ENCODE measurements at regions not wholly inside any gene's neighbourhood (a gene's known extent, or its start where the extent isn't known, plus 50 kb on each side); places are given as distances from the start of the nearest gene placed in this dataset.

DNA sequence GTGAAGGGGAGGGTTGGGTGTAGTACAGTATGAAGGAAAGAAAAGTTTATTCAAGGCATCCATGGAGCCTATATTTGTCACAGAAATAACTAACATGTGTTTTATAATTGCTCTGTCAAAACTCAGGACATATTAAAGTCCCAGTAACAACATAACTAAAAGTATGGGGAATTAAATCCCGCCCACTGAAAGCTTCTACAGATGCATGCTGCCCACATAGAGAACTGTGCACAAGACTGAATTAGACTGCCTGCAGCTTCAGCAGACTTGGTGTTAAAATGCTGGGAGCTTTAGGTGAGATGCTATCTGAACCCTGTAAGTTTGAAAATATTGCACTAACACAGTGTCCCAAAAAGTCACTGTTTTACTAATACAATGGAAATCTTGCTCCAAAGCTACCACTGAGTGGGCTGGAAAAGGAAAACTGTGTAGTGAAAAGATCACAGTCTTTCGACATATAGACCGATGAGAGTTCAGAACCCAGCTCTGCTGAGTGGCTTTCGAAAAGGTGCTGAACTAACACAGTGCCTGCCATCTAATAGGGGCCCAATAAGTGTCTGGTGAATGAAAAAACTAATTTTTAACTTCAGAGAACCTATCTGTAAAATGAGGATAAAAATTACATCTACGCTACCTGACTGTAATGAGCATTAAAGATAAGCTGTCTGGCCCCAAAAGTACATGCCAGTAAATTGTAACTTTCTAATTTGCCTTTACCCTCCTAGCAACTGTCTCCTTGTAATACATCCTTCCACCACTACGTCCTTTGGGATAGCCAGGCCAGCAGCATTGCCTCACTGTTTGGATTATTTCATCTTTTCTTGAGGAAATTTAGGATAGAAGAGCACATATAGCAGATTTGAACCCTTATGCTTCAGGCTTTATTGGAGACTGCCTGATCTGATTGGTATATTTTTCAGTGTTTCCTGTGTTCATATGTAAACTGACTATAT lies 237.6 kb downstream of the BCAT1 start:
- DNase-seq (ENCODE audit: low read depth): no peak
- TF ChIP-seq, protein P1, sequence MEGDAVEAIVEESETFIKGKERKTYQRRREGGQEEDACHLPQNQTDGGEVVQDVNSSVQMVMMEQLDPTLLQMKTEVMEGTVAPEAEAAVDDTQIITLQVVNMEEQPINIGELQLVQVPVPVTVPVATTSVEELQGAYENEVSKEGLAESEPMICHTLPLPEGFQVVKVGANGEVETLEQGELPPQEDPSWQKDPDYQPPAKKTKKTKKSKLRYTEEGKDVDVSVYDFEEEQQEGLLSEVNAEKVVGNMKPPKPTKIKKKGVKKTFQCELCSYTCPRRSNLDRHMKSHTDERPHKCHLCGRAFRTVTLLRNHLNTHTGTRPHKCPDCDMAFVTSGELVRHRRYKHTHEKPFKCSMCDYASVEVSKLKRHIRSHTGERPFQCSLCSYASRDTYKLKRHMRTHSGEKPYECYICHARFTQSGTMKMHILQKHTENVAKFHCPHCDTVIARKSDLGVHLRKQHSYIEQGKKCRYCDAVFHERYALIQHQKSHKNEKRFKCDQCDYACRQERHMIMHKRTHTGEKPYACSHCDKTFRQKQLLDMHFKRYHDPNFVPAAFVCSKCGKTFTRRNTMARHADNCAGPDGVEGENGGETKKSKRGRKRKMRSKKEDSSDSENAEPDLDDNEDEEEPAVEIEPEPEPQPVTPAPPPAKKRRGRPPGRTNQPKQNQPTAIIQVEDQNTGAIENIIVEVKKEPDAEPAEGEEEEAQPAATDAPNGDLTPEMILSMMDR (conservative IDR thresholded peaks at IDR 0.05; ENCODE audit: low read depth, low read length): no peak
- no peak overlapping the region for H3K4me3 ChIP-seq (ENCODE audit: low read length)

DNA sequence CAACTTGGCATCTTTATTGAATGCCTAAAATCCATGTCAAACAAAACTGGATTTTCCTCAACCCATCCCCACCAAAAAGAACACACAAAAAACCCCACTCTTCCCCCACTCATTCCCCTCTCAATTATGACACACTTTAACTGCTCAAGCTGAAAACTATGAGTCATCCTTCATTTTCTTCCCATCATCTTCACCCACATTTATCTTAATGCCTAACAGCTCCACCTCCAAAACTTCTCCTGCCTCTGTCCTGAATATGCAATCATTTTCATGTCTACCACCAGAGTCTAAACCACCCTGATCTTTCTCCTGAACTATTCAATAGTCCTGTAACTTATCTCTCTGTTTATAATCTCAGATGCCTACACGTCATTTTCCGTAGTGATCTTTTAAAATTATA lies 239.7 kb downstream of the BCAT1 start:
- DNase-seq (ENCODE audit: low read depth): no peak
- H3K4me3 ChIP-seq (ENCODE audit: low read length): no peak overlapping the region
- TF ChIP-seq, protein P1 (conservative IDR thresholded peaks at IDR 0.05; ENCODE audit: low read depth, low read length): no peak

DNA sequence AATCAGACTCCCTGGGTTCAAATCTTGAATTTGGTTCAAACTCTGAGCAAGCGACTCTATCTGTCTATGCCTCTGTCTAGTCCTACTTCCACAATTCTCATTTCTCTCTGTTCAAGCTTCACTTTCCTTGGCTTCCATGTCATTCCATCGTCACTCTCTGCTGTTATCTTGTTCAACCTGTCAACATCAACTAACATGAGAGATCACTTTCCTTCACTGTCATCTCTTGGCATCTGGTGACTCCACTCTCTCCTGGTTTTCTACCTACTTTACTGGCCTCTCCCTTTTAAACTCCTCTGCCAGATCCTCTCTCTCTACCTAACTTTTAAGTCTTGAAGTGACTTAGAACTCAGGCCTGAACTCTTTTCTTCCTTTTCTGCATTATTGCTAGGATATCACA lies 240.2 kb downstream of the BCAT1 start:
- no peak for DNase-seq (ENCODE audit: low read depth)
- H3K4me3 ChIP-seq (ENCODE audit: low read length): no peak overlapping the region
- TF ChIP-seq, protein P1 (conservative IDR thresholded peaks at IDR 0.05; ENCODE audit: low read depth, low read length): no peak

DNA sequence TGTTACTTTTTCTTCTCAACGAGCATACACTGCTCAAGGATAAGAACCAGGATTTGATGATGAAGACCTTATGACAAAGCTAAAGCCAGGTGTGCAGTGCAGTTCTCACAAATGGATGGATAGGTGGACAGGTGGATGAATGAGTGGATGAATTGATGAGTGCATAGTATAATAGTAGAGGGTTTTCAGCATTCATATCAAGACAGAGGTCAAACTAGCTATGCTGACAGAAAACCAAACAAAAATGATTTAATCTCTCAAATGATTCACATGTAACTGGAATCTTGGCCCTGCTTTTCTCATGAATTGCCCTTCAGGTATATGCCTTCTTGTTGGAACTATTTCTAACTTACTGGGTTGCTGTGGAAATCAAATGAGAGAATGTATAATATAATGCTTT lies 240.9 kb downstream of the BCAT1 start:
- TF ChIP-seq, protein P1 (conservative IDR thresholded peaks at IDR 0.05; ENCODE audit: low read depth, low read length): no peak
- no peak for DNase-seq (ENCODE audit: low read depth)

DNA sequence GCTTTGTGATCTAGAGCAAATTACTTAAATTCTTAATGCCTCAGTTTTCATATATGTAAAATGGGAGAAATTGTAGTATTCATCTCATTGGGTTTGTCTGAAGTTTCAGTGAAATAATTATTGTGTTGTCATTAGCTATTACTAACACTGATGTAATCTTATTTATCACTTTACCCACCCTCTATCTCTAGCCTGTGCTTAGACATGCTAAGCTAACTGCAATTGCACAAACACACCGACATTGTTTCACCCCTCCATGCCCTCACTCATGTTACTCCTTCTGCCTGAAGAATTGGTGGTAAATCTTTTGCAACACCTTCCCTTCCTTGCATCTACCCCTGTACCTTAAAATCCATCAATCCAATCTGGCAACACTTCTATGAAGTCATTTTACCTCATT lies 241.6 kb downstream of the BCAT1 start:
- H3K4me3 ChIP-seq (ENCODE audit: low read length): no peak overlapping the region
- no peak for DNase-seq (ENCODE audit: low read depth)
- TF ChIP-seq, protein P1 (conservative IDR thresholded peaks at IDR 0.05; ENCODE audit: low read depth, low read length): no peak

More for the DNA sequence above, 240.9 kb downstream of the BCAT1 start:
- no peak overlapping the region for H3K4me3 ChIP-seq (ENCODE audit: low read length)

DNA sequence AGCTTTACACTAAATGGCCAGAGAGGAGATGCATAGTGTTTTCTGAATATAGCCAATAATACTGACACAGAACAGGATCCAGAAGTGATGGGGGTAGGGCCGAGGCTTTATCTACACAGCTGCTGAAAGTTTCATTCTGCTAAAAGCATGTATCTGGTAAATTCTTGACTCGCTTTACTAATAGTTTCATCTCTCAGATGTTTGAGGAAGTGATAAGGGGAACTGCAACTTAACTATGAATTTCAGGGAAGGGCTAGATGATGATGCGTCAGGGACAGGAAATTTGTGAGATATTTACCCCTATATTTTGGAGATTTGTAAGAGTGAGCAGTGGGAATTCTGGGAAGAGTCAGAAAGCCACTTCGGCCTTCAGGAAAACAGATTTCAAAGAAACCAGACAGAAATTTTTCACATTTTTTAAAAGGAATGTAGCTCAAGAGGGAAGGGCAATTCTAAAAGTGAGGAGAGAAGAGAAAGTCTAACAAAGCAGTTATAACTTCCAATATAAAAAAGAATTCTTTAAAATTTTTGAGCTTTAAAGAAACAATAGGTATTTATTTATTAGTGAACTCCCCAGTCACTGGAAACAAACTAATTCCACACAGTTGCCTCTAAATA lies 243.1 kb downstream of the BCAT1 start:
- TF ChIP-seq, protein P1 (conservative IDR thresholded peaks at IDR 0.05; ENCODE audit: low read depth, low read length): no peak
- DNase-seq (ENCODE audit: low read depth): no peak
- H3K4me3 ChIP-seq (ENCODE audit: low read length): no peak overlapping the region
